ENCODE measurements at regions not wholly inside any gene's neighbourhood (a gene's known extent, or its start where the extent isn't known, plus 50 kb on each side); places are given as distances from the start of the nearest gene placed in this dataset.

GRCh38 chr6:25006565-25007001 is 70.8 kb upstream of the RIPOR2 start:
- no peaks in the 10 kb centered on the region for H3K36me3 ChIP-seq

GRCh38 chr6:25007269-25007699 is 71.5 kb upstream of the RIPOR2 start:
- no peaks in the 10 kb centered on the region for H3K9me3 ChIP-seq
- H3K27ac ChIP-seq = peak overlapping the region; percentile 89
- no peaks in the 10 kb centered on the region for H3K27me3 ChIP-seq
- no peak for DNase-seq (ENCODE audit: low spot score in 2 of 2)
- H3K4me3 ChIP-seq = no peak overlapping the region
- WGBS = 64% methylated on average over 3 of the region's 3 CpGs
- peaks cover 59% of the 10 kb centered on the region for H3K4me1 ChIP-seq
- TF ChIP-seq POLR2A (IDR thresholded peaks at IDR 0.05) = no peak
- no peak for TF ChIP-seq EP300 (IDR thresholded peaks at IDR 0.05)
- no peak for TF ChIP-seq POLR2AphosphoS5 (IDR thresholded peaks at IDR 0.05)
- TF ChIP-seq CTCF (IDR thresholded peaks at IDR 0.05) = no peak
- H3K36me3 ChIP-seq = no peaks in the 10 kb centered on the region

More at GRCh38 chr6:25006565-25007001, 70.8 kb upstream of the RIPOR2 start:
- DNase-seq (ENCODE audit: low spot score in 2 of 2) = peak in 1 of 2 donors; percentile 77
- TF ChIP-seq EP300 (IDR thresholded peaks at IDR 0.05) = peak; percentile 70
- TF ChIP-seq POLR2A (IDR thresholded peaks at IDR 0.05) = no peak
- no peak for TF ChIP-seq CTCF (IDR thresholded peaks at IDR 0.05)
- peak in 2 of 3 donors; percentile 88 to 98 for TF ChIP-seq POLR2AphosphoS5 (IDR thresholded peaks at IDR 0.05)
- Histone ChIP-seq H3K9me3 (no peaks in the 10 kb centered on the region), H3K4me1 (peaks cover 65% of the 10 kb centered on the region), H3K27ac (peak overlapping the region; percentile 89), H3K4me3 (no peak overlapping the region), H3K27me3 (no peaks in the 10 kb centered on the region)
- 7% methylated on average over 3 of the region's 3 CpGs for WGBS

GRCh38 chr6:25008707-25009392 is 73.1 kb upstream of the RIPOR2 start:
- no peak for DNase-seq (ENCODE audit: low spot score in 2 of 2)
- H3K9me3 ChIP-seq = no peaks in the 10 kb centered on the region
- H3K36me3 ChIP-seq = no peaks in the 10 kb centered on the region
- peaks cover 52% of the 10 kb centered on the region for H3K4me1 ChIP-seq
- no peak overlapping the region for H3K4me3 ChIP-seq
- H3K27ac ChIP-seq = no peak overlapping the region
- no peak for TF ChIP-seq POLR2A (IDR thresholded peaks at IDR 0.05)
- no peak for TF ChIP-seq EP300 (IDR thresholded peaks at IDR 0.05)
- TF ChIP-seq CTCF (IDR thresholded peaks at IDR 0.05) = no peak
- no peak for TF ChIP-seq POLR2AphosphoS5 (IDR thresholded peaks at IDR 0.05)
- WGBS = 88% methylated on average over 4 of the region's 4 CpGs
- no peaks in the 10 kb centered on the region for H3K27me3 ChIP-seq

DNA sequence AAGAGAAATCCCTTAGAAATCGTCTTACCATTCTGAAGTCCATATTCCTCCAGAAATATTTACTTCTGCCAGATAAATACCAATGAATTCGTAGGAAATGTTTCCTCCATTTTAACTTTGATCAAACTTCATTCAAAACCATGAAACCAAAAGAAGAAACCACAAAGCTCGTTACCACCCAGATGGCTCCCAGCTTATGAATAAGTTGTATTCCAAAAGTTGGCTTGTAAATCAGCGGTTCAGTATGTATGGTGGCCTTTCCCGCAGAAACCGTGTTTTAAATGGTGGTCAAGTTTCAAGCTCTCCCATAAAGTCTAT is 73.6 kb upstream of the RIPOR2 start:
- Histone ChIP-seq H3K36me3 (no peaks in the 10 kb centered on the region), H3K4me1 (peaks cover 52% of the 10 kb centered on the region), H3K9me3 (no peaks in the 10 kb centered on the region), H3K27me3 (no peaks in the 10 kb centered on the region), H3K27ac (no peak overlapping the region), H3K4me3 (no peak overlapping the region)
- no peak for DNase-seq (ENCODE audit: low spot score in 2 of 2)
- 89% methylated on average over 6 of the region's 6 CpGs for WGBS
- TF ChIP-seq EP300 (IDR thresholded peaks at IDR 0.05) (no peak), POLR2AphosphoS5 (IDR thresholded peaks at IDR 0.05) (no peak), CTCF (IDR thresholded peaks at IDR 0.05) (no peak), POLR2A (IDR thresholded peaks at IDR 0.05) (no peak)

- DNase-seq (ENCODE audit: low spot score in 2 of 2) = no peak
- H3K27ac ChIP-seq = no peak overlapping the region
- no peaks in the 10 kb centered on the region for H3K36me3 ChIP-seq
- H3K27me3 ChIP-seq = no peaks in the 10 kb centered on the region
- peaks cover 52% of the 10 kb centered on the region for H3K4me1 ChIP-seq
- TF ChIP-seq POLR2AphosphoS5 (IDR thresholded peaks at IDR 0.05) = no peak
- no peak for TF ChIP-seq POLR2A (IDR thresholded peaks at IDR 0.05)
- no peak overlapping the region for H3K4me3 ChIP-seq
- H3K9me3 ChIP-seq = no peaks in the 10 kb centered on the region
- 94% methylated on average over 6 of the region's 6 CpGs for WGBS
Observed at GRCh38 chr6:25010176-25010575, 74.4 kb upstream of the RIPOR2 start.
